ENCODE measurements at regions not wholly inside any gene's neighbourhood (a gene's known extent, or its start where the extent isn't known, plus 50 kb on each side); places are given as distances from the start of the nearest gene placed in this dataset.

- no peak overlapping the region for H3K4me3 ChIP-seq (ENCODE audit: low read depth, low read length)
- TF ChIP-seq, protein P1, sequence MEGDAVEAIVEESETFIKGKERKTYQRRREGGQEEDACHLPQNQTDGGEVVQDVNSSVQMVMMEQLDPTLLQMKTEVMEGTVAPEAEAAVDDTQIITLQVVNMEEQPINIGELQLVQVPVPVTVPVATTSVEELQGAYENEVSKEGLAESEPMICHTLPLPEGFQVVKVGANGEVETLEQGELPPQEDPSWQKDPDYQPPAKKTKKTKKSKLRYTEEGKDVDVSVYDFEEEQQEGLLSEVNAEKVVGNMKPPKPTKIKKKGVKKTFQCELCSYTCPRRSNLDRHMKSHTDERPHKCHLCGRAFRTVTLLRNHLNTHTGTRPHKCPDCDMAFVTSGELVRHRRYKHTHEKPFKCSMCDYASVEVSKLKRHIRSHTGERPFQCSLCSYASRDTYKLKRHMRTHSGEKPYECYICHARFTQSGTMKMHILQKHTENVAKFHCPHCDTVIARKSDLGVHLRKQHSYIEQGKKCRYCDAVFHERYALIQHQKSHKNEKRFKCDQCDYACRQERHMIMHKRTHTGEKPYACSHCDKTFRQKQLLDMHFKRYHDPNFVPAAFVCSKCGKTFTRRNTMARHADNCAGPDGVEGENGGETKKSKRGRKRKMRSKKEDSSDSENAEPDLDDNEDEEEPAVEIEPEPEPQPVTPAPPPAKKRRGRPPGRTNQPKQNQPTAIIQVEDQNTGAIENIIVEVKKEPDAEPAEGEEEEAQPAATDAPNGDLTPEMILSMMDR (IDR thresholded peaks at IDR 0.05; ENCODE audit: borderline replicate concordance, insufficient read depth, low read depth, low read length), result no peak
Observed at GRCh38 chr3:14258906-14259904, 80.6 kb downstream of the LSM3 start.

- TF ChIP-seq, protein P1 (IDR thresholded peaks at IDR 0.05; ENCODE audit: borderline replicate concordance, insufficient read depth, low read depth, low read length), result no peak
- no peak overlapping the region for H3K4me3 ChIP-seq (ENCODE audit: low read depth, low read length)
Observed at GRCh38 chr3:14260463-14260862, 81.8 kb downstream of the LSM3 start.

DNA sequence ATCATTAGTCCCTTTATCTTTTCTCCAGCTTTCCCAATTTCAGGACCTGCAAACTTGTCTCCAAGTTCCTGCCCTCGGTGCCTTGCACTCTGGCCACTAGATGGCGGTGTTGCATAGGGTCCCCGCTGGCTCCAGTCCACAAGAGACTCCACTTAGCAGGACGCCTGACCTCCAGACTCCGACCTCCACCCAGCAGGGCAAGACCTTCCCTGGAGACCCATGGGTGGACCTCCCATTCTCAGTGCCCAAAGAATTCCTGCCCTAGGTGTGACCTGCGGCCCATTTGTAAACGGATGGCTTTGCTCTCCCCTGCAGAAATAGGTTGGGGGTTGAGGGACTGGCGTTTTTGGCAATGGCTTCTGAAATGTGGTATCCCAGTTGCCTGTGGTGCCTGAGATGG, 82.6 kb downstream of the LSM3 start:
- no peak overlapping the region for H3K4me3 ChIP-seq (ENCODE audit: low read depth, low read length)
- TF ChIP-seq, protein P1 (IDR thresholded peaks at IDR 0.05; ENCODE audit: borderline replicate concordance, insufficient read depth, low read depth, low read length), result peak; percentile 92

DNA sequence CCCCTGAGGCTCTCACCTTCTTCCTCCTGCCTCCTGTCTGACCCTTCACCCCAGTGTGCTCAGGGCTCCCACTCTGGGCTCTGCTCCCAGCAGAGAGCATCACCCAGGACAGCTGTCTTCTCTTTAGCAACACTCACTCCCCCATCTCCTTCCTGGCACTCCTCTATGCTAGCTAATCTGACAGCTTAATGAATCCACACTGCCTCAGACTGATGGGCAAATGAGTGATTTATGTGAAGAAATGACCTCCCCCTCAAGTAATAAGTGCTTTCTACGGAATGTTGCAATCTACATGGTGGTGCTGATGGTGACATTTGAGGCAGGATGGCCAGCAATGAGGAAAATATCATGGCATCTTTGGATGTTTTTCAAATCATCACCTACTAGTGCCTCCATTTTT, 83.6 kb downstream of the LSM3 start:
- no peak overlapping the region for H3K4me3 ChIP-seq (ENCODE audit: low read depth, low read length)
- TF ChIP-seq, protein P1 (IDR thresholded peaks at IDR 0.05; ENCODE audit: borderline replicate concordance, insufficient read depth, low read depth, low read length), result no peak

GRCh38 chr3:14262867-14263266, 84.2 kb downstream of the LSM3 start:
- TF ChIP-seq, protein P1 (IDR thresholded peaks at IDR 0.05; ENCODE audit: borderline replicate concordance, insufficient read depth, low read depth, low read length), result no peak
- H3K4me3 ChIP-seq (ENCODE audit: low read depth, low read length), result no peak overlapping the region

GRCh38 chr3:14263317-14264005, 84.8 kb downstream of the LSM3 start:
- TF ChIP-seq, protein P1 (IDR thresholded peaks at IDR 0.05; ENCODE audit: borderline replicate concordance, insufficient read depth, low read depth, low read length), result no peak
- no peak overlapping the region for H3K4me3 ChIP-seq (ENCODE audit: low read depth, low read length)
